Skeletal muscle satellite cell (primary cell): ENCODE measurements at regions not wholly inside any gene's neighbourhood (a gene's known extent, or its start where the extent isn't known, plus 50 kb on each side); places are given as distances from the start of the nearest gene placed in this dataset.

Source experiments
- H3K27me3 ChIP-seq: 2 replicates; pipeline ENCODE4 v1.7.0; 2013; ENCODE audit warnings: low read length; ENCODE audit not compliant: control insufficient read depth, insufficient read depth
- H3K36me3 ChIP-seq: 2 replicates; pipeline ENCODE4 v1.7.0; 2013; ENCODE audit warnings: mild to moderate bottlenecking, control low read depth, low read length; ENCODE audit not compliant: insufficient read depth
- H3K4me1 ChIP-seq: 2 replicates; pipeline ENCODE4 v1.7.0; 2013; ENCODE audit warnings: low read length; ENCODE audit not compliant: control insufficient read depth, insufficient read depth
- H3K4me2 ChIP-seq: 2 replicates; pipeline ENCODE4 v1.7.0; 2013; ENCODE audit warnings: mild to moderate bottlenecking, low read length
- H3K4me3 ChIP-seq: 2 replicates; pipeline ENCODE4 v1.7.0; 2013; ENCODE audit warnings: low read length
- H3K9ac ChIP-seq: 2 replicates; pipeline ENCODE4 v1.7.0; 2013; ENCODE audit warnings: mild to moderate bottlenecking, low read depth, low read length, moderate library complexity
- H3K9me3 ChIP-seq: replicated peaks from 2 replicates; pipeline ENCODE4 v1.7.0; 2013; ENCODE audit warnings: mild to moderate bottlenecking, control low read depth, low read length

DNA sequence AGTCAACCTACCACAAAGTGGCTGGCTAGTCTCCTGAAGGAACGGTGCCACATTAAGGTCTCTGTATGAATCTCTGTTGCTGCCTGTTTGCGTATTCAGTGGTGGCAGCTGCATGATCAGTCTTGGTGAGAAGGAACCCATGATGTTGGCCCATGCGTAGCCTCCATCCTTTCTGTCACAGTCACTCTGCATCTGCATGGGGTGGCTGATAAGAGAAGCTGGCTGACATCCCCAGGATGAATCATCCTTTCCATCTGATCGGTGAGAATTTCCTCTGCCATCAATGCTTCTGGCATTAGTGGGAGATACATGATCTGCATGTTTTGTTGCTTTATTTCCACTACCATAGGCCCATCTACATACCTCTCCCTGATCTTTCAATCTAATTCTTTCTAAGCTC lies 199.0 kb upstream of the NECTIN1 start:
- no peaks in the 10 kb centered on the region for H3K4me1 ChIP-seq
- no peak overlapping the region for H3K4me3 ChIP-seq
- H3K9me3 ChIP-seq = no peaks in the 10 kb centered on the region
- no peak overlapping the region for H3K4me2 ChIP-seq
- peaks cover 17% of the 10 kb centered on the region for H3K27me3 ChIP-seq
- H3K9ac ChIP-seq = no peak overlapping the region
- H3K36me3 ChIP-seq = no peaks in the 10 kb centered on the region

- no peak overlapping the region for H3K4me2 ChIP-seq
- H3K4me1 ChIP-seq = no peaks in the 10 kb centered on the region
- no peaks in the 10 kb centered on the region for H3K9me3 ChIP-seq
- H3K36me3 ChIP-seq = no peaks in the 10 kb centered on the region
- H3K4me3 ChIP-seq = no peak overlapping the region
- H3K27me3 ChIP-seq = peaks cover 4% of the 10 kb centered on the region
- no peak overlapping the region for H3K9ac ChIP-seq
These were observed 195.0 kb upstream of the NECTIN1 start for GRCh38 chr11:119924017-119924416.

DNA sequence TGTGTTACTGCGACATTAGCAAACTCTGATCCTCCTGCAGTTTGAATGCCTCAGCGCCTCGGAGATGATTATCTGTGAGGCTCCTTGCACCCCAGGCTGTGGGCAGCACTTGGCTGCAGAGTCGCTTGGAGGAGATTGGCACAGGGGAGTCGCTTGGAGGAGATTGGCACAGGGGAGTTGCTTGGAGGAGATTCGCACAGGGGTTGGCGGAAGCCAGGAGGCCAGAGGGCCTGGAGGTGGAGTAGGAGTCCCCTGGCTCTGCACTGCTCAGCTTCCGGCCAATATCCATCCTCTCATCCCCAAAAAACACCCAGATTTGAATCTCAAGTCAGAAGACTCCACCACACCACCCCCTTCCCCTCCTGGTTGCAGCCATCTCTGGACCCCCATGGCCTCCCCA lies 192.6 kb upstream of the NECTIN1 start:
- Histone ChIP-seq H3K4me1 (no peaks in the 10 kb centered on the region), H3K36me3 (no peaks in the 10 kb centered on the region), H3K4me2 (no peak overlapping the region), H3K9me3 (no peaks in the 10 kb centered on the region), H3K9ac (no peak overlapping the region), H3K4me3 (no peak overlapping the region), H3K27me3 (peaks cover 4% of the 10 kb centered on the region)

DNA sequence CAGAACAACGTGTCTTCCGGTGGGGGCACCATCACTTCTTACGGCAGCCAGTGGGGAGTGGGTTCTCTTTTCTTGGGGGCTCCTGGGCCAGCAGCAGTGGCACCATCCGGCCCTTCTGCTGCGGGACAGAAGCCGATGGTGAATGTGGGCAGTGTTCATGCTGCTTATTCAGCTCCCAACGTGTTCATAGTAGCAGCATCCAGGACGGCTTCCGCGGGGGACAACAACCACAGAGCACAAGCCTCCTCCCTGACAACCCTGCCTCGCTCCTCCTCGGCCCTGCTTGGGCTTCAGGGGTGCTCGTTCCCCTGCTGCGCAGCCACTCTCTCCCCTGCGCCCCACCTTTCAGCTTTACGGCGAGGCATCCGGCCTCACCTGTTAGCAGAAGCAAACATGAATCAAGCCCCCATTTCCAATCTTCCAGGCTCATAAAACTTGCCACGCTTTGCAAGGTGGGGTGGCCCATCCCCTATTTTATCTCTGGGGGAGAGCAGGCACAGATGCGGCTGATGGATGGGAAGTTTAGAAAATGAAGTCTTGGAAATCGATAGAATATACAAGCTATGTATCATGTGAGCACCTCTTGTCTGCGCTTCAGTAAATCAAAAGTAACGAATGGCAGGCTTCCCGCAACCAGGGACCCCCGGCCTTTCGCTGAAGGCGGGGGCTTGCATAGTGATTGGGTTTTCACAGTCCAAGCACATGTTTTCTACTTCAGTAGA lies 191.8 kb upstream of the NECTIN1 start:
- Histone ChIP-seq H3K36me3 (no peaks in the 10 kb centered on the region), H3K9me3 (no peaks in the 10 kb centered on the region), H3K4me2 (no peak overlapping the region), H3K4me1 (no peaks in the 10 kb centered on the region), H3K4me3 (no peak overlapping the region), H3K9ac (no peak overlapping the region), H3K27me3 (peaks cover 4% of the 10 kb centered on the region)

GRCh38 chr11:119919656-119920055 lies 190.7 kb upstream of the NECTIN1 start:
- H3K4me3 ChIP-seq = no peak overlapping the region
- no peaks in the 10 kb centered on the region for H3K36me3 ChIP-seq
- H3K4me1 ChIP-seq = no peaks in the 10 kb centered on the region
- no peaks in the 10 kb centered on the region for H3K9me3 ChIP-seq
- no peak overlapping the region for H3K4me2 ChIP-seq
- no peak overlapping the region for H3K9ac ChIP-seq
- H3K27me3 ChIP-seq = peaks cover 4% of the 10 kb centered on the region

DNA sequence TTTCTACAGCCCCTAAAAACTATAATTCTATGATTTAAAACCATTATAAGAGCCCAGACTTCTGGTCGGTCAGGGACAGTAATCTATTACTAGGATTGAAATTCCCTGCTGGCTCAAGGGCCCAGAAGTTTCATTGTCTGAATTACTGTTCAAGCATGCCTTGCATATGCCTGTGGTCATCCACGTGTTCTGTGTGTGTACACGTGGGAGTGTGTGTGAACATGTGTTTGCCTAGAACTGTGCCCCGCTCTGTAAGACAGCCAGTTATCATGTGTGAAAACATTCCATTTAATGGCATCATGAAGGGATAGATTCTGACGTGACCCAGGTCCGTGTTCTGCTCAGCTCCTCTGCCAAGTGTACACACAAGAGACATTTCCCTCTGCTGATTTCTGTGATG lies 189.3 kb upstream of the NECTIN1 start:
- no peak overlapping the region for H3K4me3 ChIP-seq
- no peaks in the 10 kb centered on the region for H3K27me3 ChIP-seq
- no peak overlapping the region for H3K9ac ChIP-seq

DNA sequence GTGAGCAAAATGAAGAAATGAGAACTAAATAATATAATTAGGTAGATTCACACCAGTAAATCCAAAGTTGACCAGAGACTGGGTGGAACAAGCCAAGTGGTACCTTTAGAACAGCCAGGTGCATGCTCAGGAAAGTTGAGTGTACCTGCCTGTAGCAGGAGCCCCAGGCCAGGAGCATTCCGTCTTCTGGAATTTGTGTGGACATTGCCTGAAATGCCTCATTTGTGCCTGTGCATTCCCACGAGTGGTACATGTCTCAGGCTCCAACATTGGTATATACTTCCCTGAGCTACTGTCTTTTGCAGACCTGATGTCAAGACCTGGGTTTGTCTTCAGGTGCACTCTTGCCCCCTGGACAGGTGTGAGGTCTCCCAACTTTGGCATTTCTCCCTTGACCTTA lies 187.6 kb upstream of the NECTIN1 start:
- no peak overlapping the region for H3K9ac ChIP-seq
- H3K36me3 ChIP-seq = no peaks in the 10 kb centered on the region
- H3K4me3 ChIP-seq = no peak overlapping the region
- no peaks in the 10 kb centered on the region for H3K27me3 ChIP-seq
- no peak overlapping the region for H3K4me2 ChIP-seq
- H3K9me3 ChIP-seq = no peaks in the 10 kb centered on the region
- no peaks in the 10 kb centered on the region for H3K4me1 ChIP-seq

More for the DNA sequence above, 189.3 kb upstream of the NECTIN1 start:
- Histone ChIP-seq H3K36me3 (no peaks in the 10 kb centered on the region), H3K4me1 (no peaks in the 10 kb centered on the region), H3K4me2 (no peak overlapping the region), H3K9me3 (no peaks in the 10 kb centered on the region)

- H3K36me3 ChIP-seq = no peaks in the 10 kb centered on the region
- H3K9me3 ChIP-seq = no peaks in the 10 kb centered on the region
- H3K9ac ChIP-seq = no peak overlapping the region
- no peak overlapping the region for H3K4me3 ChIP-seq
- H3K27me3 ChIP-seq = peaks cover 20% of the 10 kb centered on the region
- H3K4me2 ChIP-seq = no peak overlapping the region
- no peaks in the 10 kb centered on the region for H3K4me1 ChIP-seq
These were observed 183.2 kb upstream of the NECTIN1 start for GRCh38 chr11:119912229-119912628.

- H3K4me1 ChIP-seq = no peaks in the 10 kb centered on the region
- H3K9ac ChIP-seq = no peak overlapping the region
- no peak overlapping the region for H3K4me2 ChIP-seq
- no peaks in the 10 kb centered on the region for H3K9me3 ChIP-seq
- H3K4me3 ChIP-seq = no peak overlapping the region
- peaks cover 36% of the 10 kb centered on the region for H3K27me3 ChIP-seq
- no peaks in the 10 kb centered on the region for H3K36me3 ChIP-seq
These were observed 181.7 kb upstream of the NECTIN1 start for GRCh38 chr11:119910650-119911049.

DNA sequence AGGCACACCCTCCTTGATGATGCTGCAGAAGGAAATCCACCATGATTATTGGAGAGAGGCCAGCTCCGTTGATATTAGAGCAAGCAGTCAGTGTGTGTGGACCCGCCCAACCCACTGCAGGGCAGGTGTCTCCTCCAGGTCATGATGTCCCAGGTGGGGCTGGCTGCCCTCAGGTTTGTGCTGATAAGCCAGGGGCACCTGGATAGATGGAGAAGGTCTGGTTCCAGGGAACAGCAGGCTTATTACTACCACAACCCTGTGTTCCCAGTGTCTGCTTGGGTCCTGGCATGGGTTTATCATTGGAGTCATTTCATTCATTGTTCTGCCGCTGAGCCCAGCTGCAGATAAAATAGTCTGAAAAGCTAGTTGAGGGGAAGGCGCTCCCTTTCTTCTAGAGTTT lies 181.1 kb upstream of the NECTIN1 start:
- H3K9me3 ChIP-seq = no peaks in the 10 kb centered on the region
- no peaks in the 10 kb centered on the region for H3K4me1 ChIP-seq
- H3K4me3 ChIP-seq = no peak overlapping the region
- H3K9ac ChIP-seq = no peak overlapping the region
- H3K4me2 ChIP-seq = no peak overlapping the region
- H3K27me3 ChIP-seq = peaks cover 42% of the 10 kb centered on the region
- no peaks in the 10 kb centered on the region for H3K36me3 ChIP-seq

DNA sequence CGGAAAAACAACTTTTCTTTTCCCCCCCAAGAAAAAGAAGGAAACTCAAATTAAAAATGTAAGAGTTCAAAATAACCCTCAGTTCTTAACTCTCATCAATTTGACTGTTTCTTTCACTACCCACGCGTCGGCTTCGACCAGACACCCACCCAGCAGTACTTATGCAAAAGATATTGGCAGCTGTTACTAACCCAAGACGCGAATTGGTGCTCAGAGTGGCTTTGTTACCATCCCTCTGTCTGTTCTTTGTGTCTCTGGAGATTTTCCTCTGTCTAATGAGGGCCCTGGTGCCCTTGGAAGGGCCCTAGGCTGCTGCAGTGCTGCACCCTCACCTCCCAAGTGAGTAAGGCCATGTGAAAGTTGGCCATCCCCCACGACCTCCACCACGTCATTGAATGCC lies 180.5 kb upstream of the NECTIN1 start:
- no peak overlapping the region for H3K4me2 ChIP-seq
- H3K9ac ChIP-seq = no peak overlapping the region
- peaks cover 46% of the 10 kb centered on the region for H3K27me3 ChIP-seq
- H3K4me3 ChIP-seq = no peak overlapping the region
- H3K36me3 ChIP-seq = no peaks in the 10 kb centered on the region
- no peaks in the 10 kb centered on the region for H3K4me1 ChIP-seq
- no peaks in the 10 kb centered on the region for H3K9me3 ChIP-seq

- H3K27me3 ChIP-seq = peaks cover 47% of the 10 kb centered on the region
- no peaks in the 10 kb centered on the region for H3K4me1 ChIP-seq
- H3K4me3 ChIP-seq = no peak overlapping the region
- H3K9me3 ChIP-seq = no peaks in the 10 kb centered on the region
- H3K9ac ChIP-seq = no peak overlapping the region
- no peak overlapping the region for H3K4me2 ChIP-seq
- no peaks in the 10 kb centered on the region for H3K36me3 ChIP-seq
These were observed 180.1 kb upstream of the NECTIN1 start for GRCh38 chr11:119909077-119909476.
